Liver (tissue), 8 donors: ENCODE measurements at regions not wholly inside any gene's neighbourhood (a gene's known extent, or its start where the extent isn't known, plus 50 kb on each side); places are given as distances from the start of the nearest gene placed in this dataset.

Experiments used
- DNase-seq: peaks from one replicate; pipeline ENCODE4 v3.0.0-alpha.2; 2017; ENCODE audit warnings: low spot score
- H3K27ac ChIP-seq, 2 donors: one replicate each; pipeline ENCODE4 v1.7.0; 2013; ENCODE audit warnings: inconsistent platforms in 2 of 2, low read length in 2 of 2, control low read depth in 1 of 2, low read depth in 1 of 2, mild to moderate bottlenecking in 1 of 2
- H3K27me3 ChIP-seq, 4 donors: one replicate each; pipeline versions ENCODE4 v1.6.1 to v1.7.0; 2013; ENCODE audit warnings: low read length in 3 of 4, inconsistent platforms in 1 of 4, mild to moderate bottlenecking in 1 of 4, moderate library complexity in 1 of 4; ENCODE audit not compliant: control insufficient read depth in 4 of 4, insufficient read depth in 4 of 4
- H3K36me3 ChIP-seq, 4 donors: one replicate each; pipeline versions ENCODE4 v1.6.1 to v1.7.0; 2013; ENCODE audit warnings: low read length in 3 of 4, mild to moderate bottlenecking in 3 of 4, low read depth in 1 of 4, moderate library complexity in 1 of 4; ENCODE audit not compliant: control insufficient read depth in 4 of 4, insufficient read depth in 3 of 4
- H3K4me1 ChIP-seq, 4 donors: one replicate each; pipeline versions ENCODE4 v1.6.1 to v1.7.0; 2013; ENCODE audit warnings: low read length in 3 of 4, mild to moderate bottlenecking in 3 of 4, moderate library complexity in 1 of 4; ENCODE audit not compliant: control insufficient read depth in 4 of 4, insufficient read depth in 4 of 4
- H3K4me3 ChIP-seq, 3 donors: one replicate each; pipeline versions ENCODE4 v1.6.1 to v1.7.0; 2013; ENCODE audit warnings: low read length in 3 of 3, control low read depth in 1 of 3, low read depth in 1 of 3, mild to moderate bottlenecking in 1 of 3
- H3K9ac ChIP-seq, 2 donors: one replicate each; pipeline ENCODE4 v1.7.0; 2013; ENCODE audit warnings: low read length in 2 of 2, mild to moderate bottlenecking in 2 of 2, moderate library complexity in 2 of 2, control low read depth in 1 of 2, low read depth in 1 of 2
- H3K9me3 ChIP-seq, 4 donors: one replicate each; pipeline versions ENCODE4 v1.6.1 to v1.7.0; 2013; ENCODE audit warnings: low read length in 3 of 4; ENCODE audit not compliant: control insufficient read depth in 4 of 4
- ATF3 ChIP-seq: IDR thresholded peaks from 2 replicates; pipeline ENCODE4 v1.6.1; 2016; ENCODE audit warnings: antibody characterized with exemption
- CTCF ChIP-seq: fragments of 150-350 bp; IDR thresholded peaks from 2 replicates; pipeline ENCODE4 v1.5.1; 2017; ENCODE audit warnings: improper control_type of control experiment, low read depth, low read length; ENCODE audit not compliant: missing input control
- EGR1 ChIP-seq, 2 donors: IDR thresholded peaks; 2 replicates each; pipeline ENCODE4 v1.6.1; 2016 to 2018; ENCODE audit warnings: antibody characterized with exemption in 2 of 2, low read depth in 2 of 2
- FOXA1 ChIP-seq: IDR thresholded peaks from 2 replicates; pipeline ENCODE4 v1.6.1; 2016; ENCODE audit warnings: antibody characterized with exemption
- FOXA2 ChIP-seq: IDR thresholded peaks from 2 replicates; pipeline ENCODE4 v1.6.1; 2016; ENCODE audit warnings: antibody characterized with exemption
- GABPA ChIP-seq, 2 donors: IDR thresholded peaks in 1 of 2; conservative IDR thresholded peaks in 1 of 2; 2 replicates each; pipeline ENCODE4 v1.6.1; 2016; ENCODE audit warnings: antibody characterized with exemption in 2 of 2, mild to moderate bottlenecking in 1 of 2, moderate library complexity in 1 of 2
- HNF4A ChIP-seq, 2 donors: conservative IDR thresholded peaks; 2 replicates each; pipeline ENCODE4 v1.6.1; 2016; ENCODE audit warnings: antibody characterized with exemption in 2 of 2, mild to moderate bottlenecking in 2 of 2
- HNF4G ChIP-seq: IDR thresholded peaks from 2 replicates; pipeline ENCODE4 v1.6.1; 2016; ENCODE audit warnings: antibody characterized with exemption
- JUND ChIP-seq, 2 donors: IDR thresholded peaks; 2 replicates each; pipeline ENCODE4 v1.6.1; 2016; ENCODE audit warnings: antibody characterized with exemption in 2 of 2
- MAX ChIP-seq: IDR thresholded peaks from 2 replicates; pipeline ENCODE4 v1.6.1; 2016; ENCODE audit warnings: antibody characterized with exemption
- NR2F2 ChIP-seq: IDR thresholded peaks from 2 replicates; pipeline ENCODE4 v1.6.1; 2016; ENCODE audit warnings: antibody characterized with exemption
- RAD21 ChIP-seq, 2 donors: IDR thresholded peaks; 2 replicates each; pipeline ENCODE4 v1.6.1; 2016; ENCODE audit warnings: antibody characterized with exemption in 2 of 2, mild to moderate bottlenecking in 2 of 2
- REST ChIP-seq: IDR thresholded peaks from 2 replicates; pipeline ENCODE4 v1.6.1; 2016; ENCODE audit warnings: antibody characterized with exemption, mild to moderate bottlenecking
- RXRA ChIP-seq, 2 donors: IDR thresholded peaks; 2 replicates each; pipeline ENCODE4 v1.6.1; 2017 to 2018; ENCODE audit warnings: antibody characterized with exemption in 2 of 2, mild to moderate bottlenecking in 1 of 2
- SP1 ChIP-seq: IDR thresholded peaks from 2 replicates; pipeline ENCODE4 v1.6.1; 2018; ENCODE audit warnings: antibody characterized with exemption, mild to moderate bottlenecking
- TAF1 ChIP-seq: conservative IDR thresholded peaks from 2 replicates; pipeline ENCODE4 v1.6.1; 2016; ENCODE audit warnings: antibody characterized with exemption, mild to moderate bottlenecking
- YY1 ChIP-seq: IDR thresholded peaks from 2 replicates; pipeline ENCODE4 v1.6.1; 2016; ENCODE audit warnings: antibody characterized with exemption, mild to moderate bottlenecking
- ZBTB33 ChIP-seq: IDR thresholded peaks from 2 replicates; pipeline ENCODE4 v1.6.1; 2016; ENCODE audit warnings: antibody characterized with exemption
- WGBS: extraction: QIAGEN DNeasy Blood & Tissue Kit; methylation state at CpG from one replicate; pipeline ENCODE4 v1.1.7; 2013; 5-methylcytosine and 5-hydroxymethylcytosine counted together
- donor health status: healthy.
- donor health status: healthy.
- donor health status: healthy.
- donor health status: healthy.
- donor health status: healthy.

- 63% methylated on average over 2 of the region's 2 CpGs for WGBS
- H3K4me1 ChIP-seq: no peaks in the 10 kb centered on the region
- H3K9ac ChIP-seq: no peak overlapping the region
- TF ChIP-seq RXRA (IDR thresholded peaks at IDR 0.05): no peak
- TF ChIP-seq ZBTB33: no peak
- TF ChIP-seq MAX: no peak
- no peak for TF ChIP-seq HNF4A (conservative IDR thresholded peaks at IDR 0.05)
- TF ChIP-seq RAD21 (IDR thresholded peaks at IDR 0.05): no peak
- TF ChIP-seq GABPA (IDR thresholded peaks at IDR 0.05 in 1 of 2, conservative IDR thresholded peaks at IDR 0.05 in 1 of 2): no peak
- TF ChIP-seq ATF3: no peak
- TF ChIP-seq HNF4G: no peak
- no peak for TF ChIP-seq REST
- TF ChIP-seq TAF1: no peak
- no peak for TF ChIP-seq NR2F2
- no peak for TF ChIP-seq JUND (IDR thresholded peaks at IDR 0.05)
- no peak for TF ChIP-seq CTCF
- TF ChIP-seq EGR1 (IDR thresholded peaks at IDR 0.05; ENCODE audit: low read depth in 2 of 2): no peak
- TF ChIP-seq SP1: no peak
- TF ChIP-seq FOXA1: no peak
- TF ChIP-seq FOXA2: no peak
- no peak for TF ChIP-seq YY1
- H3K36me3 ChIP-seq: no peaks in the 10 kb centered on the region
- no peak overlapping the region for H3K27ac ChIP-seq
- no peak overlapping the region for H3K4me3 ChIP-seq
- peaks cover 0 to 4% (median 0%) of the 10 kb centered on the region in 4 donors for H3K27me3 ChIP-seq
- DNase-seq: no peak
- no peaks in the 10 kb centered on the region for H3K9me3 ChIP-seq
These were observed 725.0 kb downstream of the ETS1 start for GRCh38 chr11:127862406-127862805.
